Activated CD4-positive, alpha-beta T cell treated with anti-CD3 and anti-CD28 coated beads, Interleukin-2, amount 10 ng/mL, durations not matched to agents 7 days and 5 days (primary cell): ENCODE measurements at regions not wholly inside any gene's neighbourhood (a gene's known extent, or its start where the extent isn't known, plus 50 kb on each side); places are given as distances from the start of the nearest gene placed in this dataset.
"Not testable (repeated sequence)": the region's sequence is repeated elsewhere in the genome, so short reads cannot be mapped to it uniquely, and the experiment has no call there.

Source experiments
- CTCF ChIA-PET: fragments of 350-600 bp; sonication (Branson Sonifier 250); formaldehyde crosslinking; loops from one replicate; lab custom pipeline; 2021; ENCODE audit warnings: antibody characterized with exemption; lab: Charles Lee
- POLR2A ChIA-PET: fragments of 350-600 bp; sonication (Branson Sonifier 250); formaldehyde crosslinking; loops from one replicate; lab custom pipeline; 2021; ENCODE audit warnings: antibody characterized with exemption; lab: Charles Lee
- DNase-seq: peaks from one replicate; pipeline ENCODE4 v3.0.0-alpha.2; 2020
- H3K27ac Mint-ChIP-seq: one replicate; pipeline ENCODE4 v1.8.0; 2021; ENCODE audit warnings: mild to moderate bottlenecking, moderate library complexity, mixed read lengths
- H3K27me3 Mint-ChIP-seq: one replicate; pipeline ENCODE4 v1.8.0; 2021; ENCODE audit warnings: mixed read lengths
- H3K36me3 Mint-ChIP-seq: one replicate; pipeline ENCODE4 v1.8.0; 2021; ENCODE audit warnings: low read depth, mixed read lengths
- H3K4me1 Mint-ChIP-seq: one replicate; pipeline ENCODE4 v1.8.0; 2021; ENCODE audit warnings: mixed read lengths
- H3K4me3 Mint-ChIP-seq: one replicate; pipeline ENCODE4 v1.8.0; 2021; ENCODE audit warnings: mild to moderate bottlenecking, moderate library complexity, mixed read lengths
- H3K9me3 Mint-ChIP-seq: one replicate; pipeline ENCODE4 v1.8.0; 2021; ENCODE audit warnings: mixed read lengths

DNA sequence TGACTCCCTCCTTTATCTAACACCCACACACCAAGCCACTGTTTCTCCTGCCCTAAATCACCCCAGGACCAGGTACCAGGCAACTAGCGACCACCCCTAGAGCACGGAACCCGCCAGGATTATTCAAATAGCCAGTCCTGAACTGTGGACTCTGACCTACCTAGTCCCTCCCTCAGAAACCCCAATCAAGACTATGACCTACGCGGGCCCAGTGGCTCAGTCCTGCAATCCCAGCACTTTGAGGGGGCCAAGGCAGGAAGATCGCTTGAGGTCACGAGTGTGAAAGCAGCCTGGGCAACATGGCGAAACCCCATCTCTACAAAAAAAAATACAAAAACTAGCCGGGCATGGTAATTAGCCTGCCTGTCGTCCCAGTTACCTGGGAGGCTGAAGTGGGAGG is 232.8 kb upstream of the FOXK1 start:
- ChIA-PET POLR2A (no interaction called here), CTCF (no interaction called here)
- Mint-ChIP-seq H3K27ac (no peak overlapping the region), H3K4me3 (no peak overlapping the region), H3K4me1 (no peaks in the 10 kb centered on the region), H3K27me3 (no peaks in the 10 kb centered on the region), H3K9me3 (peaks cover 8% of the 10 kb centered on the region), H3K36me3 (no peaks in the 10 kb centered on the region)
- DNase-seq = no peak

DNA sequence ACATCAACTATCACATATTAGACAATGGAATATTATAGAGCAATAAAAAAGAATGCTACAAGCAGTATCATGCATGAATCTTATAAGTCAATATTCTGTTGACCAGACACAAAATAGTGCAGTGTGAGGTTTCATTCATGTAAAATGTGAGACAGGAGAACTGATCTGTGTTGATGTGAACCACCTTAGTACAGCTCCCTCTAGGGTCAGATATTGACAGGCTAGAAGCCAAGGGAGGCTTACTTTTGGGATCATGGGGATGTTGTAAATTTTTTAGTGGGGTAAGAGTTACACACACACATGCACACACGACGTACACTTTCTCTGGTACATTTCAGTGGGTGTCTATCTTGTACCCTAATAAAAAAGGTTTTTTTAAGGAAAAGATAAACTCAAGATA is 231.6 kb upstream of the FOXK1 start:
- Mint-ChIP-seq H3K4me1 (no peaks in the 10 kb centered on the region), H3K27me3 (no peaks in the 10 kb centered on the region), H3K27ac (no peak overlapping the region), H3K9me3 (no peaks in the 10 kb centered on the region), H3K4me3 (no peak overlapping the region), H3K36me3 (no peaks in the 10 kb centered on the region)
- ChIA-PET POLR2A (no interaction called here), CTCF (no interaction called here)
- no peak for DNase-seq

DNA sequence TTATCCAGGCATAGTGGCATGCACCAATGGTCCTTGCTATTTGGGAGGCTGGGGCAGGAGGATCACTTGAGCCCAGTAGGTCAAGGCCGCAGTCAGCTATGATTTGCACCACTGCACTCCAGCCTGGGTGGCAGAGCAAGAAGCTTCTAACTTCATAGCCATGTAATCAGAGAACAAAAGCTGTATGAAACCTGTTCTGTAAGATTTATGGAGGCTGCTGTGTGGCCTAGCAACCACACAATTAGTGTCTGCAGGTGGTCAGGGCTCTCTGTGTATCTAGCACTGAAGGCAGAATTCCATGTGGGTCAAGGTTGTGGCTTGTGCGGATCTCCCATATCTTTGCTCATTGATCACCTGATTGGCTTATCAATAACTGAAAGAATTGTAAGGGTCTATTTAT is 221.5 kb upstream of the FOXK1 start:
- Mint-ChIP-seq H3K36me3 (no peaks in the 10 kb centered on the region), H3K27ac (no peak overlapping the region), H3K4me1 (no peaks in the 10 kb centered on the region), H3K27me3 (no peaks in the 10 kb centered on the region), H3K9me3 (peaks cover 2% of the 10 kb centered on the region), H3K4me3 (no peak overlapping the region)
- ChIA-PET CTCF (no interaction called here), POLR2A (no interaction called here)
- no peak for DNase-seq

DNA sequence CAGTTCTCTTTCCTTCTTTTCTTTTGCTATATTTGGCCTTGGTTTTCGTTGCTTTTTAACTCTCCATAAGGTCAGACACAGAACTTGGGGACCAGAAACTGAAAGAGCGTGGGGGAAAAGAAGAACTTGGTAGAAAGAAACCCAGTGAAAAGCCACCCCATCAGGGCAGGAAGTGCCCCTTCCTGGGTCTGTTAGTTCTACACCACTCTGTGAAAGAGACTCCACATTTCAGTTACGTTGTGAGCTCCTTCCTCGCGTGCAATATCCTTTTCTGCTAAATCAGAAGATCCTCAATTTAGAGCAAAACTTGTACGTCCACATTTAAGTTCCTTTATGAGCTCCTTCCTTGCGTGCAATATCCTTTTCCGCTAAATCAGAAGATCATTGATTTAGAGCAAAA is 220.6 kb upstream of the FOXK1 start:
- peaks cover 2% of the 10 kb centered on the region for H3K9me3 Mint-ChIP-seq
- no peak overlapping the region for H3K27ac Mint-ChIP-seq
- H3K4me1 Mint-ChIP-seq = no peaks in the 10 kb centered on the region
- POLR2A ChIA-PET = no interaction called here
- no peak for DNase-seq
- CTCF ChIA-PET = no interaction called here
- no peaks in the 10 kb centered on the region for H3K27me3 Mint-ChIP-seq
- H3K36me3 Mint-ChIP-seq = no peaks in the 10 kb centered on the region
- no peak overlapping the region for H3K4me3 Mint-ChIP-seq

DNA sequence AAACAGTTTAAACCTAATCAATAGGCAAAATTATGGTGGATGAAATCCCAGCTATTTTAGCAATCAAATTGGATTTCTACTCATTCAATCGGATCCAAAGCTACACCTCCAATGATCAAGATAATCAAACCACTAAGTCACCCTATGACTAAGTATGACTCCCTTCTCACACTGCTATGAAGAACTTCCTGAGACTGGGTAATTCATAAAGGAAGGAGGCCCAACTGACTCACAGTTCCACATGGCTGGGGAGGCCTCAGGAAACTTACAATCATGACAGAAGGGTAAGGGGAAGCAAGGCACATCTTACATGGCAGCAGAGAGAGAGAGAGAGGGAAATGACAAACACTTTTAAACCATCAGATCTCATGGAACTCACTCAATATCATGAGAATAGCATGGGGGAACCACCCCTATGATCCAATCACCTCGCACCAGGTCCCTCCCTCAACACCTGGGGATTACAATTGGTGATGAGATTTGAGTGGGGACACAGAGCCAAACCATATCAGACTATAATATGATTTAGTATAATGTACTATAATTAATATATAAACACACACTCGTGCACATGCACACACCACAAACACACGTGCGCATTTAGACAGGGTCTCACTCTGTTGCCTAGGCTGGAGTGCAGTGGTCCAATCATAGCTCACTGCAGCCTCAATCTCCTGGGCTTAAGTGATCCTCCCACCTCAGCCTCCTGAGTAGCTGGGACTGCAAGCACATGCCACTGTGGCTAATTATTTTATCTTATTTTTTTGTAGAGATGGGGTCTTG is 213.6 kb upstream of the FOXK1 start:
- Mint-ChIP-seq H3K27me3 (no peaks in the 10 kb centered on the region), H3K9me3 (peaks cover 2% of the 10 kb centered on the region), H3K4me1 (no peaks in the 10 kb centered on the region), H3K27ac (no peak overlapping the region), H3K36me3 (no peaks in the 10 kb centered on the region), H3K4me3 (no peak overlapping the region)
- CTCF ChIA-PET = no interaction called here
- no peak for DNase-seq
- POLR2A ChIA-PET = no interaction called here

DNA sequence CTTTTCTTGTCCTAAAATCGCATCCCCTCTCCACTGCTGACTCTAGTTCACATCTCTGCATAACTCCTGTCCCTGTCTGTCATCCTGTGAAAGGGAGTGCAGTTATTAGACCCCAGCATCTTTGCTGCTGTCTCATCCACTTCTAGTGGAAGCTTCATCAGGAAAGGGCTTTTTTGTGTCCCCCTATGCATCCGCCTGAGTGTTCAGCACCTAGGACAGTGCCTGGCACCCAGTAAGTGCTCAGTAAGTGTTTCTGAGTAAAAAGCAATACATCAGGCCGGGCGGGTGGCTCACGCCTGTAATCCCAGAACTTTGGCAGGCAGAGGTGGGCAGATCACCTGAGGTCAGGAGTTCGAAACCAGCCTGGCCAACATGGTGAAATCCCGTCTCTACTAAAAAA is 211.8 kb upstream of the FOXK1 start:
- H3K4me3 Mint-ChIP-seq = no peak overlapping the region
- H3K36me3 Mint-ChIP-seq = no peaks in the 10 kb centered on the region
- H3K4me1 Mint-ChIP-seq = no peaks in the 10 kb centered on the region
- H3K27ac Mint-ChIP-seq = no peak overlapping the region
- POLR2A ChIA-PET = no interaction called here
- DNase-seq = no peak
- CTCF ChIA-PET = no interaction called here
- H3K27me3 Mint-ChIP-seq = no peaks in the 10 kb centered on the region
- H3K9me3 Mint-ChIP-seq = no peaks in the 10 kb centered on the region

DNA sequence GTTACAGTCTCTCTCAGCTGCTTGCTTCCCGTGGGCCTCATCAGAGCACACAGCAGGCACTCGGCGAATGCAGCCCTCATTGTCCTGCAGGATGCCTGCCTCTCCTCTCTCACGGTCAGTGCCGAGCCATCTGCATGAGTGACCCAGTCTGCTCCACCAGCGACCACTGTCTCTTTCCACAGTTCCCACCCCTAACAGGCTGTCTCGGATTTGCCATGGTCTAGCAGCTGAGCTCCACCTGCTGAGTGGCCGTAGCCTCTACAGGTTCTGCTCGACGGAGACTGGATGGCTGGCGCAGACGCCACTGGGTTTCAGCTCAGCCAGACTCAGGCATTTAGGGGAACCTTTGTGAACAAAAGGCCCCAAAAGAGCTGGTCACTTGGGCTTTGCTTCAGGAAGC is 209.4 kb upstream of the FOXK1 start:
- Mint-ChIP-seq H3K4me3 (no peak overlapping the region), H3K27ac (no peak overlapping the region), H3K9me3 (no peaks in the 10 kb centered on the region), H3K4me1 (no peaks in the 10 kb centered on the region), H3K27me3 (no peaks in the 10 kb centered on the region), H3K36me3 (no peaks in the 10 kb centered on the region)
- no peak for DNase-seq
- ChIA-PET POLR2A (no interaction called here), CTCF (no interaction called here)

DNA sequence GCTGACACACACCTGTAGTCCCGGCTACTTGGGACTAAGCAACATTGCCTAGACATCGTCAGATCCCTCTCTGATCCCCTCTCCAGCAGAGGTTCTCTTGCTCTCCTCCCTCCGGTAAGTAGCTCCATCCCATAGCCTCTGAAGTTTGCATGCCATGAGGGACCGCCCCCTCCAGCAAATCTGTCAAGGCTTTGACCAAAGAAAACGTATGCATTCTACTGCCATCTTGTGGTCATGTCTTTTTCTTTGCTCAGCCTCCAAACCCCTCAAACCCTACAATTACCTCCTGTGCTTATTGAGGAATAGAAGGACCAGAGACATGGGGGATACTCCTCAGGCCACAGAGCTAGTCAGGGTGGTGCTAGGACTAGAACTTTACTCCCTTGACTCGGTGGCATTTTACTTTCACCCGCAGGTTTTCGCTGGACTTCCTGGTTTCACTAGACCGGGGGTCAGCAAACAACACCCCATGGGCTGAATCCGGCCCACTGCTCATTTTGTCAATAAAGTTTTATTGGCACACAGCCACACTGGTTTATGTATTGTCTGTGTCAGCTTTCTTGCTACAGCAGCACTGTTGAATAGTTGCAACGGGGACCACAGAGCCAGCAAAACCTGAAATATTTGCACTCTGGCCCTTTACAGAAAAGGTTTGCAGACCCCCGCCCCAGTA is 202.6 kb upstream of the FOXK1 start:
- Mint-ChIP-seq H3K27ac (no peak overlapping the region), H3K36me3 (no peaks in the 10 kb centered on the region), H3K9me3 (peaks cover 13% of the 10 kb centered on the region), H3K4me3 (no peak overlapping the region), H3K4me1 (no peaks in the 10 kb centered on the region), H3K27me3 (no peaks in the 10 kb centered on the region)
- CTCF ChIA-PET = no interaction called here
- peak; percentile 31 for DNase-seq
- POLR2A ChIA-PET = no interaction called here

DNA sequence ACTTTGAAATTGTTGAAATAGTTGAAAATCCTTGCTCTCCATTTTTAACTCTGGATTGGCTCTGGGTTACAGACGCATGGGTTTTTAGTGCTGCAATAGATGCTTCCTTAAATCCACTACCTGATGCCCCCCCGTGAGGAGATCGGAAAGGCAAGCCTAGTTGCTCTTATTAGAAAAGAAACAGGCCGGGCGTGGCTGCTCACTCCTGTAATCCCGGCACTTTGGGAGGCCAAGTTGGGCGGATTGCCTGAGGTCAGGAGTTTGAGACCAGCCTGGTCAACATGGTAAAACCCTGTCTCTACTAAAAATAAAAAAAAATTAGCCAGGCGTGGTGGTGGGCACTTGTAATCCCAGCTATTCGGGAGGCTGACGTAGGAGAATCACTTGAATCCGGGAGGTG is 202.0 kb upstream of the FOXK1 start:
- H3K36me3 Mint-ChIP-seq, H3K4me3 Mint-ChIP-seq, H3K4me1 Mint-ChIP-seq, H3K27me3 Mint-ChIP-seq, CTCF ChIA-PET, DNase-seq, POLR2A ChIA-PET, H3K27ac Mint-ChIP-seq: not testable (repeated sequence)
- H3K9me3 Mint-ChIP-seq = peaks cover 13% of the 10 kb centered on the region

DNA sequence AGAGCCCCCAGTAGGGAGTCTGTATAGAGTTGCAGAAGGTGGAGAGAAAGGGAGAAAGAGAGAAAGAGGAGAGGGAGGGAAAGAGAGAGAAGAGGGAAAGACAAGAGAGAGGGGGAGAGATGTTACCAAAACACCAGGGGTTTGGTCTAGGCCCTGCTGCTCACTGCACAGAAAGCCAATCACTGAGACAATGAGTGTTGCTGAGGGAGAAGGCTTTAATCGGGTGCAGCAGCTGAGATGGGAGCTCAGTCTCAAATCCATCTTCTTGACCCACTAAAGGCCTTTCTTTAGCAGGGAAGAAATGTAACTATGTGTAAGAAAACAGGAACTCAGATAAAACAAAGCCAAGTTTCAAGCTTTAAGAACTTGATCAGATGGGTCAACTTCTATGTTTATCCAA is 198.2 kb upstream of the FOXK1 start:
- no peak for DNase-seq
- ChIA-PET CTCF (interaction anchor here (0.6 kb wide), 1 partner anchor 398 kb away, joined by 5 read pairs; no protein-coding TSS in a partner anchor), POLR2A (no interaction called here)
- Mint-ChIP-seq H3K9me3 (peaks cover 13% of the 10 kb centered on the region), H3K4me3 (no peak overlapping the region), H3K27ac (no peak overlapping the region), H3K4me1 (no peaks in the 10 kb centered on the region), H3K36me3 (no peaks in the 10 kb centered on the region), H3K27me3 (no peaks in the 10 kb centered on the region)

DNA sequence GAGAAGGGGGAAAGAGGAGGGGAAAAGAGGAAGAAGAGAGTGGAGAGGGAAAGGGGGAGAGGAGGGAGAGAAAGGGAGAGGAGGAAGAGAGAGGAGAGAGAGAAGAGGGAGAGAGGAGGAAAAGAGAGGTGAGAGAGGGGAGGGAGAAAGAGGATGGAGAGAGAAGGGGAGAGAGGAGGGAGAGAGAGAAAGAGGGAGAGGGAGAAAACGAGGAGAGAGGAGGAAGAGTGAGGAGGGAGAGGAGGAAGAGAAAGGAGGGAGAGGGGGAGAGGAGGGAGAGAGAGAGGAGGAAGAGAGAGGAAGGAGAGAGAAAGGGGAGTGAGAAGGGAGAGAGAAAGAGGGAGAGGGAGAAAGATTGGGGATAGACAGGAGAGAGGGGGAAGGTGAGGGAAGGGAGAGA is 197.6 kb upstream of the FOXK1 start:
- no peak overlapping the region for H3K27ac Mint-ChIP-seq
- POLR2A ChIA-PET = no interaction called here
- DNase-seq = no peak
- peaks cover 13% of the 10 kb centered on the region for H3K9me3 Mint-ChIP-seq
- H3K27me3 Mint-ChIP-seq = no peaks in the 10 kb centered on the region
- no peak overlapping the region for H3K4me3 Mint-ChIP-seq
- CTCF ChIA-PET = no interaction called here
- no peaks in the 10 kb centered on the region for H3K36me3 Mint-ChIP-seq
- H3K4me1 Mint-ChIP-seq = no peaks in the 10 kb centered on the region

DNA sequence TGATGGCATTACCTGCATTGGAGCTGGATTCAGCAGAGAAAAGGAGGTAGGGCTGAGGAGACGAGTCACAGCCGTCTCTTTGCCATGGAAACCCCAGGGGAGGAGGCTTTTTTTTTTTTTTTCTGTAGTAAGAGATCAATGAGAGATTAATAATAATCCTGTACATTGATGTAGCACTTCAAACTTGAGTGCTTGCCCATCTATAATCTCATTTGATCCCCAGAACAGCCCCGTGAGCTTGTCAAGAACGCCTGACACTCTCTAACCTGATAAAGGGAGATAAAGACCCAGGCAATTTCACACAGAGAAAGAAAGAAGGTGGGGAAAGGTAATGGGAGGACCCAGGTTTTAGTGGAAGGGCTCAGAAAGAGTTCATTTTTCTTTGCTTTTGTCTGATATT is 195.2 kb upstream of the FOXK1 start:
- ChIA-PET POLR2A (no interaction called here), CTCF (interaction anchor here (0.6 kb wide), 1 partner anchor 34 kb away, joined by 3 read pairs; no protein-coding TSS in a partner anchor)
- Mint-ChIP-seq H3K36me3 (no peaks in the 10 kb centered on the region), H3K4me3 (no peak overlapping the region), H3K27me3 (no peaks in the 10 kb centered on the region), H3K27ac (no peak overlapping the region), H3K9me3 (peaks cover 9% of the 10 kb centered on the region), H3K4me1 (no peaks in the 10 kb centered on the region)
- DNase-seq = no peak

DNA sequence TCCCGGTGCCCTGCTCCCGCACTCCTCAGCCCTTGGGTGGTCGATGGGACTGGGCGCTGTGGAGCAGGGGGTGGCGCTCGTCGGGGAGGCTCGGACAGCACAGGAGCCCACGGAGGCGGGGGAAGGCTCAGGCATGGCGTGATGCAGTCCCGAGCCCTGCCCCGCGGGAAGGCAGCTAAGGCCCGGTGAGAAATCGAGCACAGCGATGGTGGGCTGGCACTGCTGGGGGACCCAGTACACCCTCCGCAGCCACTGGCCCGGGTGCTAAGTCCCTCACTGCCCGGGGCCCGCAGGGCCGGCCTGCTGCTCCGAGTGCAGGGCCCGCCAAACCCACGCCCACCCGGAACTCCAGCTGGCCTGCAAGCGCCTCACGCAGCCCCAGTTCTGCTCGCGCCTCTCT is 185.2 kb upstream of the FOXK1 start:
- DNase-seq, H3K27me3 Mint-ChIP-seq, POLR2A ChIA-PET, H3K27ac Mint-ChIP-seq, H3K36me3 Mint-ChIP-seq, H3K9me3 Mint-ChIP-seq, H3K4me3 Mint-ChIP-seq, H3K4me1 Mint-ChIP-seq: not testable (repeated sequence)
- CTCF ChIA-PET = interaction anchor here (0.6 kb wide), 1 partner anchor 14 kb away, joined by 8 read pairs; no protein-coding TSS in a partner anchor
